Ovary (tissue), 3 donors: ENCODE measurements at regions not wholly inside any gene's neighbourhood (a gene's known extent, or its start where the extent isn't known, plus 50 kb on each side); places are given as distances from the start of the nearest gene placed in this dataset.

Source experiments
- EP300 ChIP-seq: sonication (generic); formaldehyde crosslinking; IDR thresholded peaks from one replicate; pipeline ENCODE4 v1.6.1; 2017; ENCODE audit warnings: antibody characterized with exemption
- TF ChIP-seq, protein P1 (sequence below), 3 donors: fragments of 450-650 bp in 2 of 3; fragments of 200-600 bp in 1 of 3; IDR thresholded peaks; one replicate each; pipeline versions ENCODE4 v1.5.1 to v1.8.0; 2016 to 2022; ENCODE audit warnings: antibody characterized with exemption in 3 of 3, mild to moderate bottlenecking in 1 of 3
- donor health status: DM: no; HTN: no; CAD: no.

- TF ChIP-seq, protein P1, sequence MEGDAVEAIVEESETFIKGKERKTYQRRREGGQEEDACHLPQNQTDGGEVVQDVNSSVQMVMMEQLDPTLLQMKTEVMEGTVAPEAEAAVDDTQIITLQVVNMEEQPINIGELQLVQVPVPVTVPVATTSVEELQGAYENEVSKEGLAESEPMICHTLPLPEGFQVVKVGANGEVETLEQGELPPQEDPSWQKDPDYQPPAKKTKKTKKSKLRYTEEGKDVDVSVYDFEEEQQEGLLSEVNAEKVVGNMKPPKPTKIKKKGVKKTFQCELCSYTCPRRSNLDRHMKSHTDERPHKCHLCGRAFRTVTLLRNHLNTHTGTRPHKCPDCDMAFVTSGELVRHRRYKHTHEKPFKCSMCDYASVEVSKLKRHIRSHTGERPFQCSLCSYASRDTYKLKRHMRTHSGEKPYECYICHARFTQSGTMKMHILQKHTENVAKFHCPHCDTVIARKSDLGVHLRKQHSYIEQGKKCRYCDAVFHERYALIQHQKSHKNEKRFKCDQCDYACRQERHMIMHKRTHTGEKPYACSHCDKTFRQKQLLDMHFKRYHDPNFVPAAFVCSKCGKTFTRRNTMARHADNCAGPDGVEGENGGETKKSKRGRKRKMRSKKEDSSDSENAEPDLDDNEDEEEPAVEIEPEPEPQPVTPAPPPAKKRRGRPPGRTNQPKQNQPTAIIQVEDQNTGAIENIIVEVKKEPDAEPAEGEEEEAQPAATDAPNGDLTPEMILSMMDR (IDR thresholded peaks at IDR 0.05), result no peak
- TF ChIP-seq EP300, result no peak
Observed at GRCh38 chr7:91421018-91421417, 156.8 kb downstream of the FZD1 start.
